GM23338 (cell line): ENCODE measurements at regions not wholly inside any gene's neighbourhood (a gene's known extent, or its start where the extent isn't known, plus 50 kb on each side); places are given as distances from the start of the nearest gene placed in this dataset.
"Not testable (repeated sequence)": the region's sequence is repeated elsewhere in the genome, so short reads cannot be mapped to it uniquely, and the experiment has no call there.

Experiments
- CREB1 ChIP-seq: fragments of 250-450 bp; sonication (Bioruptor Pico); IDR thresholded peaks from 2 replicates; pipeline ENCODE4 v1.5.0; 2020; ENCODE audit warnings: low read depth, mild to moderate bottlenecking, moderate library complexity
- EZH2 ChIP-seq: fragments of 200-600 bp; sonication (generic); IDR thresholded peaks from one replicate; pipeline ENCODE4 v1.8.0; 2017; ENCODE audit warnings: antibody characterized with exemption, mild to moderate bottlenecking, low read depth; ENCODE audit not compliant: unreplicated experiment
- EZH2phosphoT487 ChIP-seq: fragments of 200-600 bp; sonication (generic); IDR thresholded peaks from one replicate; pipeline ENCODE4 v1.8.1; 2018; ENCODE audit warnings: antibody characterized with exemption; ENCODE audit not compliant: unreplicated experiment
- POLR2AphosphoS5 ChIP-seq: IDR thresholded peaks from 2 replicates; pipeline ENCODE4 v1.6.1; 2016; ENCODE audit warnings: antibody characterized with exemption, low read depth
- STAT1 ChIP-seq: IDR thresholded peaks from one replicate; pipeline ENCODE4 v1.6.1; 2016; ENCODE audit warnings: antibody characterized with exemption; ENCODE audit not compliant: unreplicated experiment
- ZNF331 ChIP-seq: fragments of 250-450 bp; sonication (Bioruptor Pico); IDR thresholded peaks from 2 replicates; pipeline ENCODE4 v1.5.0; 2020; ENCODE audit warnings: low read depth, mild to moderate bottlenecking, moderate library complexity
- TF ChIP-seq, protein P1 (sequence below), 2 experiments: fragments of 200-600 bp in 1 of 2; sonication (generic) in 1 of 2; conservative IDR thresholded peaks; 2 replicates each; pipeline versions ENCODE4 v1.5.1 to v1.6.1; 2016 to 2017; ENCODE audit warnings: antibody characterized with exemption in 2 of 2, low read depth in 2 of 2, mild to moderate bottlenecking in 2 of 2, moderate library complexity in 1 of 2
- TF ChIP-seq, protein P2 (sequence below): IDR thresholded peaks from one replicate; pipeline ENCODE4 v1.6.1; 2018; ENCODE audit warnings: antibody characterized with exemption; ENCODE audit not compliant: unreplicated experiment

DNA sequence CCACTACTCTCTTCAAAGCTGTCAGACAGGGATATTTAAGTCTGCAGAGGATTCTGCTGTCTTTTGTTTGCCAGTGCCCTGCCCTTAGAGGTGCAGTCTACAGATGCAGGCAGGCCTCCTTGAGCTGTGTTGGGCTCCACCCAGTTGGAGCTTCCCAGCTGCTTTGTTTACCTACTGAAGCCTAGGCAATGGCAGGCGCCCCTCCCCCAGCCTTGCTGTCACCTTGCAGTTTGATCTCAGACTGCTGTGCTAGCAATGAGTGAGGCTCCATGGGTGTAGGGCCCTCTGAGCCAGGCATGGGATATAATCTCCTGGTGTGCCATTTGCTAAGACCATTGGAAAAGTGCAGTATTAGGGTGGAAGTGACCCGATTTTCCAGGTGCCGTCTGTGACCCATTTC is 151.3 kb upstream of the CCZ1B start:
- TF ChIP-seq, protein P1, sequence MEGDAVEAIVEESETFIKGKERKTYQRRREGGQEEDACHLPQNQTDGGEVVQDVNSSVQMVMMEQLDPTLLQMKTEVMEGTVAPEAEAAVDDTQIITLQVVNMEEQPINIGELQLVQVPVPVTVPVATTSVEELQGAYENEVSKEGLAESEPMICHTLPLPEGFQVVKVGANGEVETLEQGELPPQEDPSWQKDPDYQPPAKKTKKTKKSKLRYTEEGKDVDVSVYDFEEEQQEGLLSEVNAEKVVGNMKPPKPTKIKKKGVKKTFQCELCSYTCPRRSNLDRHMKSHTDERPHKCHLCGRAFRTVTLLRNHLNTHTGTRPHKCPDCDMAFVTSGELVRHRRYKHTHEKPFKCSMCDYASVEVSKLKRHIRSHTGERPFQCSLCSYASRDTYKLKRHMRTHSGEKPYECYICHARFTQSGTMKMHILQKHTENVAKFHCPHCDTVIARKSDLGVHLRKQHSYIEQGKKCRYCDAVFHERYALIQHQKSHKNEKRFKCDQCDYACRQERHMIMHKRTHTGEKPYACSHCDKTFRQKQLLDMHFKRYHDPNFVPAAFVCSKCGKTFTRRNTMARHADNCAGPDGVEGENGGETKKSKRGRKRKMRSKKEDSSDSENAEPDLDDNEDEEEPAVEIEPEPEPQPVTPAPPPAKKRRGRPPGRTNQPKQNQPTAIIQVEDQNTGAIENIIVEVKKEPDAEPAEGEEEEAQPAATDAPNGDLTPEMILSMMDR (conservative IDR thresholded peaks at IDR 0.05; ENCODE audit: low read depth in 2 of 2) = not testable (repeated sequence)
- TF ChIP-seq EZH2; STAT1; EZH2phosphoT487; POLR2AphosphoS5; CREB1 (CRISPR knock-in tag); ZNF331 (CRISPR knock-in tag): not testable (repeated sequence)
- TF ChIP-seq, protein P2, sequence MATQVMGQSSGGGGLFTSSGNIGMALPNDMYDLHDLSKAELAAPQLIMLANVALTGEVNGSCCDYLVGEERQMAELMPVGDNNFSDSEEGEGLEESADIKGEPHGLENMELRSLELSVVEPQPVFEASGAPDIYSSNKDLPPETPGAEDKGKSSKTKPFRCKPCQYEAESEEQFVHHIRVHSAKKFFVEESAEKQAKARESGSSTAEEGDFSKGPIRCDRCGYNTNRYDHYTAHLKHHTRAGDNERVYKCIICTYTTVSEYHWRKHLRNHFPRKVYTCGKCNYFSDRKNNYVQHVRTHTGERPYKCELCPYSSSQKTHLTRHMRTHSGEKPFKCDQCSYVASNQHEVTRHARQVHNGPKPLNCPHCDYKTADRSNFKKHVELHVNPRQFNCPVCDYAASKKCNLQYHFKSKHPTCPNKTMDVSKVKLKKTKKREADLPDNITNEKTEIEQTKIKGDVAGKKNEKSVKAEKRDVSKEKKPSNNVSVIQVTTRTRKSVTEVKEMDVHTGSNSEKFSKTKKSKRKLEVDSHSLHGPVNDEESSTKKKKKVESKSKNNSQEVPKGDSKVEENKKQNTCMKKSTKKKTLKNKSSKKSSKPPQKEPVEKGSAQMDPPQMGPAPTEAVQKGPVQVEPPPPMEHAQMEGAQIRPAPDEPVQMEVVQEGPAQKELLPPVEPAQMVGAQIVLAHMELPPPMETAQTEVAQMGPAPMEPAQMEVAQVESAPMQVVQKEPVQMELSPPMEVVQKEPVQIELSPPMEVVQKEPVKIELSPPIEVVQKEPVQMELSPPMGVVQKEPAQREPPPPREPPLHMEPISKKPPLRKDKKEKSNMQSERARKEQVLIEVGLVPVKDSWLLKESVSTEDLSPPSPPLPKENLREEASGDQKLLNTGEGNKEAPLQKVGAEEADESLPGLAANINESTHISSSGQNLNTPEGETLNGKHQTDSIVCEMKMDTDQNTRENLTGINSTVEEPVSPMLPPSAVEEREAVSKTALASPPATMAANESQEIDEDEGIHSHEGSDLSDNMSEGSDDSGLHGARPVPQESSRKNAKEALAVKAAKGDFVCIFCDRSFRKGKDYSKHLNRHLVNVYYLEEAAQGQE = not testable (repeated sequence)
